HG03469 (cell line): ENCODE measurements at regions not wholly inside any gene's neighbourhood (a gene's known extent, or its start where the extent isn't known, plus 50 kb on each side); places are given as distances from the start of the nearest gene placed in this dataset.

Experiments
- ATAC-seq: cut with Tn5 transposase; IDR thresholded peaks from one replicate; pipeline ENCODE4 v1.9.1; 2021; ENCODE audit warnings: mild to moderate bottlenecking, moderate library complexity, moderate number of reproducible peaks; ENCODE audit not compliant: unreplicated experiment

GRCh38 chr9:89891221-89891590 is 286.4 kb downstream of the GADD45G start:
- ATAC-seq: no peak

- no peak for ATAC-seq
Observed at GRCh38 chr9:89891591-89892304, 286.9 kb downstream of the GADD45G start.

GRCh38 chr9:89892920-89893319 is 288.1 kb downstream of the GADD45G start:
- ATAC-seq: no peak

- no peak for ATAC-seq
Observed at GRCh38 chr9:89893886-89894285, 289.1 kb downstream of the GADD45G start.

- no peak for ATAC-seq
Observed at GRCh38 chr9:89896806-89897340, 292.1 kb downstream of the GADD45G start.

- ATAC-seq: no peak
Observed at GRCh38 chr9:89899573-89899972, 294.8 kb downstream of the GADD45G start.

- ATAC-seq: no peak
Observed at GRCh38 chr9:89901920-89902319, 297.1 kb downstream of the GADD45G start.

GRCh38 chr9:89902450-89903140 is 297.8 kb downstream of the GADD45G start:
- ATAC-seq: no peak

GRCh38 chr9:89903141-89903475 is 298.3 kb downstream of the GADD45G start:
- no peak for ATAC-seq

- ATAC-seq: no peak
Observed at GRCh38 chr9:89905606-89906338, 301.0 kb downstream of the GADD45G start.

- ATAC-seq: no peak
Observed at GRCh38 chr9:89911721-89912604, 307.2 kb downstream of the GADD45G start.

GRCh38 chr9:89912605-89912953 is 307.8 kb downstream of the GADD45G start:
- ATAC-seq: no peak

- no peak for ATAC-seq
Observed at GRCh38 chr9:89915187-89915586, 310.4 kb downstream of the GADD45G start.

GRCh38 chr9:89916001-89916597 is 311.3 kb downstream of the GADD45G start:
- no peak for ATAC-seq

- ATAC-seq: no peak
Observed at GRCh38 chr9:89917861-89918260, 313.0 kb downstream of the GADD45G start.

GRCh38 chr9:89919171-89919681 is 314.4 kb downstream of the GADD45G start:
- ATAC-seq: no peak

- no peak for ATAC-seq
Observed at GRCh38 chr9:89920131-89920530, 315.3 kb downstream of the GADD45G start.

- ATAC-seq: no peak
Observed at GRCh38 chr9:89920951-89921350, 316.1 kb downstream of the GADD45G start.

- no peak for ATAC-seq
Observed at GRCh38 chr9:89922099-89922498, 317.3 kb downstream of the GADD45G start.

- ATAC-seq: no peak
Observed at GRCh38 chr9:89923174-89923573, 318.4 kb downstream of the GADD45G start.
